Muscle of back (tissue), 3 donors: ENCODE measurements at regions not wholly inside any gene's neighbourhood (a gene's known extent, or its start where the extent isn't known, plus 50 kb on each side); places are given as distances from the start of the nearest gene placed in this dataset.
"Not testable (repeated sequence)": the region's sequence is repeated elsewhere in the genome, so short reads cannot be mapped to it uniquely, and the experiment has no call there.

Experiments used
- DNase-seq, 3 donors: peaks; one replicate each; pipeline versions ENCODE4 v3.0.0 to v3.0.0-alpha.2; 2013

DNA sequence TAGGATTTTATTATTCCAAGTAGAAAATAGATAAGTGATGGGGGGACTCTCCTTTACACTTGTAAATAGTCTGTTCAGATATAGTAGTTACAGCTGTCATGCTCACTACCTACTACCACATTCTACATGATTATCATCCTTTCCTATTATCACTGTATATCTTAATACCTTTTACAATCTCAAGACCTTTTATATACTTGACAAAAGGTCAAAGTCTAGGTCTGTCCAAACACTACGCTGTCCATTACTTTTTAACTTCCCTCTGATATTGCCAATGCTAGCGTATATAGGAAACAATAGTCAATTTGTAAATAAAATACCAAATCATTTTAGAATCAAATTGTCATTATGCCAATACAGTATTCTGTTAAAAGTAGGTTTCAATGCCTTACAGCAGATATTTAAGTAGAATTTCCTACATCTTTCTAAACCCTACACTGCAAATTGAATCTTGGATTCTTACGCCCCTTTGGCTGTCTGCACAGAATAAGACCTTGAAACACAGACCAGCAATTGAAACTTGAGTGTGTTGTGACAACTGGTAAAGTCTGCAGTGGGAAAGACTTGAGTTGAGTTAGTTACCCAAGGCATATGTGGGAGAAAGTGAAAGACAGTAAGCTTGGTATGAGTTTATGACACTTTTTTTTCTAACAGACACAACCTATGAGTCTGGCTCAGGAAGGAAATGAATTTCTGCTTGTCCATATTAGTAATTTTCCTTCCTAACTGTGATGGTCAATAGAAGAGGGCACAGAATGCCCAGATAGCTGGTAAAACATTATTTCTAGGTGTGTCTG is 827.6 kb upstream of the ACO1 start:
- no peak for DNase-seq

DNA sequence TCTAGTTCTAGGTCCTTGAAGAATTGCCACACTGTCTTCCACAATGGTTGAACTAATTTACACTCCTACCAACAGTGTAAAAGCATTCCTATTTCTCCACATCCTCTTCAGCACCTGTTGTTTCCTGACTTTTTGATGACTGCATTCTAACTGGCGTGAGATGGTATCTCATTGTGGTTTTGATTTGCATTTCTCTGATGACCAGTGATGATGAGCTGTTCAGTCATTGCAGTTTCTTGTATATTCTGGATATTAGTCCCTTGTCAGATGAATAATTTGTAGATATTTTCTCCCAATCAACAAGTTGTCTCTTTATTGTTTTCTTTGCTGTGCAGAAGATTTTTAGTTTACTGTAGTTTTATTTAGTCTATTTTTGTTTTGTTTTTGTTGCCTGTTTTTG is 812.3 kb upstream of the ACO1 start:
- DNase-seq = not testable (repeated sequence)

GRCh38 chr9:31573561-31573960 is 810.9 kb upstream of the ACO1 start:
- DNase-seq = no peak

GRCh38 chr9:31574006-31574765 is 810.3 kb upstream of the ACO1 start:
- peak in 1 of 3 donors; percentile 9 for DNase-seq

GRCh38 chr9:31582071-31582470 is 802.4 kb upstream of the ACO1 start:
- no peak for DNase-seq

- DNase-seq = no peak
These were observed 801.9 kb upstream of the ACO1 start for GRCh38 chr9:31582561-31582960.

DNA sequence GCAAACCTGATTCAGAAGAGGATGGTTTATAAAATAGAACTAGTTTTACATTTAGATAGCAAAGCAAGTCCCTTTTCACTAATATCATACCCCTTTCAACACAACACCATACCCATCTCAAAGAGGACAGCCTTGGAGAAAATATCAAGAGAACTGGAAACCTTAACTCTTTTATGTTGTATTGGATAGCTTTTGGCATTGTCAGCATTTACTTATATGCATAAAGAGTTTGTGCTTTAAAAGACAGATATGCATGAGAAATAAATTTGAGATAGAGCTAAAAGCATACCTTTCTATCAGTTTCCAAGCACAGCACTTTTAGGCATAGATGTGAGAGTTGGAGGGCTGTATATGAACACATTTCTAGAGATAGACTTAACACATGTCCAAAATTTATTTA is 799.3 kb upstream of the ACO1 start:
- no peak for DNase-seq

DNA sequence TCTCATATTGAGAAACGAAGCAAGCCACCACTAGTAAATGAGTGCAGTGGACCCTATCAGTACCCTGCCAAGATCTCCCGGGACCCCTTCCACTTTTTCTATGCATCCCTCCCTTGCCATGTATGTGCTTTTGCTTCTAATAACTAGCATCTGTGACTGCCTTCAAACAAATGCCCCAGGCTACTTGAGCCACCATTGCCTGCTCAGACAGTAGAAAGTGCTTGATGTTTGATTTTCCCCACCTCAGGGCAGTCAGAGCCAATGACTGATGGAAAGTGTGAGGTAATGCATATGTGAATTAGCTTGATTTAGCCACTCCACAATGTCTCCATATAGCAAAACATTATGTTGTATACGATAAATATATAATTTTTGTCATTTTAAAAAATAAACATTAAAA is 797.3 kb upstream of the ACO1 start:
- DNase-seq = no peak

DNA sequence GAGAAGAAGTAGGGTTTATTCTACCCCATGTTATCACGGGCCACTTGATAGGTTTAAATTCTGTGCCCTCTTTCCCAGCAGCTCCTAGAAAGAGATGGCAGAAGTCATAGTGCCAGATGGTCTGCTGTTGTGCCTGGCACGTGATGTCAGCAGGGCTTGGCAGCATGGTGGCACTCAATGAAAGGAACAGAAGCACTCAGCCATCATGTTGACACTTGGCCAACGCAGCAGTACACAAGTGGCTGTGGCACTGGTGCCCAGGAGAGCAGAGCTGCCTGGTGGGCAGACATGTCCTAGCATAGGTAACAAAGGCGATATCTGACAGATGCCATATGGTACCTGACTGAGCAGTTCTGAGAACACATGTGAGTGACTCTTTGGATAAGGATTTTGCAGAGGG is 796.4 kb upstream of the ACO1 start:
- DNase-seq = no peak

- no peak for DNase-seq
These were observed 795.7 kb upstream of the ACO1 start for GRCh38 chr9:31588756-31589155.

DNA sequence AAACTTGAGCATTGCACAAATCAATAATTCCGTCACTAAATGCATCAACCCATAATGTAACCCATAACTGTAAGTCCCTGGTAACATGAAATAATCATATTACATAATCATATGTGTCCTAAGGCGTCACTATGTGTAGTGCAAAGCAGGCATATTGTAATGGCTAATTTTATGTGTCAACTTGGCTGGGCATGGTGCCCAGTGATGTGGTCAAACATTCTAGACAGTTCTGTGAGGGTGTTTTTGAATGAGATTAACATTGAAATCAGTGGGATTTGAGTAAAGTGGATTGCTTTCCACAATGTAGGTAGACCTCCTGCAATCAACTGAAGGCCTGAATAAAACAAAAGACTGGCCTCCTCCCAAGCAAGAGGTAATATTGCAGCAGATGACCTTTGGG is 794.4 kb upstream of the ACO1 start:
- no peak for DNase-seq

DNA sequence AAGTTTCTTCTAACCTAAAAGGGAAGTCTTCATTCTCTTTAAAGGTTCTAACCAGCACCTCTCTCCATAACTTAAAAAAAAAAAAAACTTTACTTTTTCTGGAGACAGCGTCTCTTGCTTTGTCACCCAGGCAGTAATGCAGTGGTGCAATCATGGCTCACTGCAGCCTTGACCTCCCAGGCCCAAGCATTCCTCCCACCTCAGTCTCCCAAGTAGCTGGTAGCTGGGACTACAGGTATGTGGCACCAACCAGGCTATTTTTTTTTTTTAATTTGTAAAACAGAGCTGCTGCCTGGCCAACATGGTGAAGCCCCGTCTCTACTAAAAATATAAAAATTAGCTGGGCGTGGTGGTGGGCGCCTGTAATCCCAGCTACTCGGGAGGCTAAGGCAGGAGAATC is 787.4 kb upstream of the ACO1 start:
- not testable (repeated sequence) for DNase-seq

DNA sequence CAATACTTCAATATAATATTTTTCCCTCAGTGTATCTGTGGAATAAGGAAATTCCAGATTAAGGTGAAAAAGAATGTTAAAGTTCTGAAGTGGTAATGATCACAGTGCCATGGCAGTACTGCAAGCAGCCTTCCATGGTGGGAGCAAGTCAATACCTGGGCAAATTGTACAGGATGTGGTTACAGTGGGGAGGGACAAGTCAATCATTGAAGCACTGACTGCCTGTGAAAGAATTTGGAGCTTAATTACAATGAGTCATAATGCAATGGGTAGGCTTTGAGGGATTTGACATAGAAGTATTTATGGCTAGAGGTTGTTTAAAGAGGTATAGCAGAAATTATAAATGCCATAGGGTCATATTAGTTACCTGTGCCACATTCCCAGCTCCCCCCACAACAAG is 786.5 kb upstream of the ACO1 start:
- DNase-seq = no peak

GRCh38 chr9:31601666-31602065 is 782.8 kb upstream of the ACO1 start:
- DNase-seq = no peak

- peak in 1 of 3 donors; percentile 3 for DNase-seq
These were observed 779.9 kb upstream of the ACO1 start for GRCh38 chr9:31604531-31604930.

GRCh38 chr9:31605164-31605563 is 779.3 kb upstream of the ACO1 start:
- DNase-seq = no peak

DNA sequence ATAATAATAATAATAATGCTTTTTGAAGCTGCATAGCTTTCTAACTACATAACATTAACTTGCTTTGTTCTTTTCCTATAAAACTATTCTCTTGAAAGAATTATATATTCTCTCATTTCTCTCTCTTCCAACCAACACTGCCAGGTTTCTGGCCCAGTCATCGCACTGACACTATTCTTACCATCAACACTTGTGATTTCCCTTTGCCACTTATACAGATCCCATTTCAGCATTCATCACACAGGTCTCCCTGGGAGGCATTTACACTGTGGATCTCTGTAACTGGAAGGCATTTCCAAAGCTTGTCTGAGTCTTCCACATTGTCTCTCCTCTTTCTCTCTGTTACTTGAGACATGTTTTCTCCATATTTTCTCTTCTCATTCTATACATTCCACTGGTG is 777.8 kb upstream of the ACO1 start:
- peak in 2 of 3 donors; percentile 6 to 17 for DNase-seq

GRCh38 chr9:31608416-31608815 is 776.0 kb upstream of the ACO1 start:
- peak; percentile 16 to 58 (median 20) for DNase-seq

DNA sequence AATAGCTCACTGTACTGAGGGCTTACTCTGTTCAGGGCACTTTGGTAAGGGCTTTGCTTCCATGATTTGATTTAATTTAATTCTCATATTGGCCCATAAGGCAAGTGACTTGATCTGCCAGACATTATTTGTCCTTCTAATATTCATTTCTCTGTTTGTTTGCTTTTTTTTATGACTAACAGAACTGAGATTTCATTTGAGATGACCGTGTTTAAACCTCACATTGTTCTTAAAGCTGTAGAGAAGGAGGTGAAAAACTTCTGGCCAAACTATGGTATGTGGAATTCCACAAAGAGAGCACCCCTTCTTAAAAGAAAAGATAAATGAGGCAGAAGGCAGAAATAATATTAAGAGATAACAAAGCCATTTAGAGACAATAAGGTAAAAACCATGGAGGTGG is 775.6 kb upstream of the ACO1 start:
- no peak for DNase-seq

DNA sequence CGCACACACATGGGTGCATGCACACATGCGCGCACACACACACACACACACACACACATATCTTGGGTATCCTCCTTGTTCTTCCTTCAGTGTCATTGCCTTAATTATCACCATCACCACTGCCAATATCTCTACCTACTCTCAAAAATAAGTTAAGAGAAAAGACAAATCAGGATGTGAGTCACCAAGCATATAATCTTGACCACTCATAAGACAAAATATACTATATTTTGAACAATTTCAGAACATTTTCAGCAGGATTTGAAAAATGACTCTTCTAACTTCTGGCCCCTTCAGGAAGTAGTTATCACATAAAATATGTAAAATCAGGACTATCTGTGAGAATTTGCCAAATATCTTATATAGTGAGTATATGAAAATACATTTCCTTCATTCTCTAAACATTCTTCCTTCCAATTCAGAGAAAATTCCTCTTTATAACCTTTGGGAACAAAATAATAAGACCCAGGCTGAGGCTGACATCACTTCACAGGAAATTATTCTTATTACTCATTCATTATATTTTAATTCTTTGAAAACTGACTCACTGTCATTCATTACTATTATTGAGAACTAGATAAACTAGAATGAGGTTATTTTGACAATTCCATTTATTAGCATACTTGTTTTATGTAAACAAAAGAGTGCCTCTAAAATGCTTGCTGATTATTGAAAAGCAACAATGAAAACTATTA is 772.0 kb upstream of the ACO1 start:
- DNase-seq = no peak

DNA sequence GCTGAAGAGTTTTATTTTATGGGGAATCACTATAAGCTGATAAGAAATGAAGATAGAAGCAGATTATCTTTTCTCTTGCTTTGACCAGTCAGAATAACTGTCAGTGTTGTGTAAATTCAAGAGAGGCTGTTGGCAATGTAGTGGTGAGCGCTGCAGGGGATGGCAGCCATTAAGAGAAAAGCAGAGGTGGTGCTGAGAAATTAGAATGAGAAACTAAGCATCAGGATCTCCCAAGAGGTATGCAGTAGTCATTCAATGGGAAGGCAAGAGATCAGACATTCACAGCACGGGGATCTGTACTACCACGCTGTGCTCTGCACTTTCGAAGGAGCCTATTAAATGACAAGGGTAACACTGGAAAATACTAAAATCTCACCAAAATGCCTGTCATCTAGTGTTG is 768.5 kb upstream of the ACO1 start:
- no peak for DNase-seq

DNA sequence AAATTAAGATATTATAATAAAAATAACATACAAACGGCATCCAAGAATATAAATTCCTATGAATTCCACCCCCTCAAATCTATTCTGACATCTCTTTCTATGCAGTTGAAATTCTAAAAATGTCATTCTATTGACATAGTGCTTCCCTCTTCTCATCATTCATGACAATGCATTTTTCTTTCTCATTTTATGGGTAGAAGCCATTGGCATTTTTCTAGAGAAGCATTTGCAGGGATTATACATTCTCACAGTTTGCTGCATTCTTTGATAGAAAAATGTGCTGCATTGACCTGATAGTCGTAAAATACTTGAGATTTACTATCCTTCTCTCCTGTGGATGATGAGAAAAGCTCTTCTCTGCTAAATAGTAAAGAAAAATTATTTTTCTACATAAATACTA is 760.9 kb upstream of the ACO1 start:
- DNase-seq = no peak

GRCh38 chr9:31629292-31629691 is 755.2 kb upstream of the ACO1 start:
- no peak for DNase-seq
